ENCODE measurements at regions not wholly inside any gene's neighbourhood (a gene's known extent, or its start where the extent isn't known, plus 50 kb on each side); places are given as distances from the start of the nearest gene placed in this dataset.

DNA sequence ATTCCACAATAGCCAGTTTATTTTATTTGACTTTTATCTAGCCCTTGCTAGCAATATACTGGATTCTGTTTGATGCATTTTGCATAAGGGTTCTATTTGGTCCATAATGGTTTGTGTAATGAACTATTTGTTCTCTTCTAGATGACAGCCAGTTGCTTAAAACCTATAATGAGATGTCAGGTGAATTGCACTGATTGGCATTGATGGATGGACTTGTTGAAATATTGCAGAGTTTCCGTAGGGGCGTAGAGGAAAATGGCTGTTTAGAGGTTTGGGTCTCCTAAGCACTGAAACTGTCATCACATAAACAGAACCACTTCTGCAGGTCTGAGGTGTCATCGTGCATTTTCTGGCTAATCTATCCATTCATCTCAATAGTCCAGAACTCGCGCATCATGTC lies 124.9 kb upstream of the HDAC9 start:
- DNase-seq: no peak

- DNase-seq: no peak
Observed at GRCh38 chr7:18378989-18379605, 116.5 kb upstream of the HDAC9 start.

DNA sequence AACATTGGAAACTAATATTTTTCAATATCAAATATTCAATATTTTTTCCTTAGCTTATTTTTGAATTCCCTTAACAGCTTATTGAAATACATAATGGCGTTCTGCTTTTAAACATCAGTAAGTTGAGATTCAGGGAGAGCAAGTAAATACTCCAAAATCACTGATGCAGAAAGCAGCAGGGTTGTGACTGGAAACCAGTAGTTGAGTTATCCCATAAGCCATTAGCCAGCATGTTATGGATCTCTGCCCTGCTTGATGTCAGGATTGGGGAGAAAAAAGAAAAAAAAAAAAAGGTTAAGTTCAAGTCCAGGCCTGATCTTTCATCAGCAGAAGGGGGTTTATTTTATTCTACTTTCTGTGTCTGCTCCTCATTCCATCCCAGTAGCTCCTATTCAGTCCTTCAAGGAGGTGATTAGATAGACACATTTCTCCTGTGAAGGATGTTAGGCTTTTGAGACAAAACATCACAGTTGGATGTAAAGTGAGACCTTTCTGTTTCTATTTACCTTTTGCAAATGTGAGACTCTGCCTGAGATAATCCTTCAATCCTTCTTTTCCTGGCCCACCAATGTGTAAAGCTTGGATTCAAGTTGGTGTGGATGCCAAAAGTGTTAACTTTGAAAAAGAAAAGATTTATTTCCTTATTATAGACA lies 110.9 kb upstream of the HDAC9 start:
- no peak for DNase-seq

GRCh38 chr7:18386607-18387006 lies 108.9 kb upstream of the HDAC9 start:
- no peak for DNase-seq

DNA sequence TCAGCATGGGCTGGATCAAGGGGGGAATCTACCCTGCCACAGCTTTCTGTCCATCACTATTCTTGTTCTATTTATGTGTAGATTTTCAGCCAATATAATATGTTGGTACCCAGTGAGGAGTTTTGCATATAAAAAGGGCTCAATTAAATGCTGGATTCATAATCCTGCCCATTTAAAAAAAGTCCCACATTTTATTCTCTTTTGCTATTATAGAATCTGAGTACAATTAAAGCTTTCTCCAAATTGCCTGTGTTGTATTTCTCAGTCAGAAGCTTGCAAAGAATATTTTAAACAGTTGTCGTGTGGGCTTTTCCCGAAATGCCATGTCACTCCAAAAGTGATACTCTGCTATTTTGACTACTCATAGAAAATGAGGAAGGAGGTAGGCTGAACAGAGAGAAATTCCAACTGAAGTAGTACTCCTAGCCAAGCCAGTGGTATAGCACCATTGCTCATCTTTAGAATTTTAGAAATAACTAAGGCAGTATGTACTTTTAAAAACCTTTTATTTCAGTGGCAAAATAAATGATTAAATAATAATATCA lies 108.3 kb upstream of the HDAC9 start:
- no peak for DNase-seq

DNA sequence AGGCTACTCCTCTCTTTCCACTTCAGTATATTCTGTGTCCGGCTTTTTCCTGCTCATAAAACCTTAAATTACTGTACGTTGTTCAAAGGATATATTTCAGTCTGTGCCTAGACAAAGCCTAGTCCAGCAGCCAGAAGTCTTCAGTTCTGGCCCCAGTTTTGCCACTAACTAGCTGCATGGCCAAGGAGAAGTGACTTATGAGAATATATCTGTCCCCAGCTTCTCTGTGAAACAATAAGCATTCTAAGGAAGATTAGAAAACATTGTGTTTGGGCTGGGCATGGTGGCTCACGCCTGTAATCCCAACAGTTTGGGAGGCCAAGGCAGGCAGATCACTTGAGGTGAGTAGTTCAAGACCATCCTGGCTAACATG lies 105.0 kb upstream of the HDAC9 start:
- DNase-seq: no peak

DNA sequence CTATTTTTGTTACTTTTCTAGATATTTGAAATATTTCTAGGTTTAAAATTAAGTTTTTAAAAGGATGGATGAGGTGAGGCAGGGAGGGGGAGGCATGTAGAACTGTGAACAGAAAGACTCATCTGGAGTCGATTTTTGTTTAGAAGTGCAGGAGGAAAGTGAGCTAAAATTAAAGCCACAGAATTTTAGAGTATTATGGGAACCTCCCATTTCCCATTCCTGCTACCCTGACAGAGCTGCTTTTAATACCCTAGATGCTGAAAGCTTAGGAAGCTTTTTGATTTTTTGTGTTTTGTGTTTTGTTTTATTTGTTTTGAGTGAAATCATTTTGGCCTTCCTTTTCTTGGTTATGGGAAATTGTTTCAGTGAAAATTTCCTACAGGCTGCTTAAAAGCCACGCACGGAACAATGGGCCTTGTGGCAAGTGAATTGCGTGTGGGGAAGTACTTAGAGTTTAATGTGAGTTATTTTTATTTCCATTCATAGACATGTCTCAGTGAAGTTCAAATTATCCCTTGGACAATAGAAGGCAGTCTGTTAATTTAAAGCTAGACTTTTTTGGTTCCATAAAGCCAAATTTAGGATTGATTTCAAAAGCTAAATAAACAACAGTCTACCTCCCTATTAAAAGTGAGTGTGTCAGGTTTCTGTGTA lies 102.0 kb upstream of the HDAC9 start:
- DNase-seq: no peak

- DNase-seq: no peak
Observed at GRCh38 chr7:18395868-18396267, 99.7 kb upstream of the HDAC9 start.

DNA sequence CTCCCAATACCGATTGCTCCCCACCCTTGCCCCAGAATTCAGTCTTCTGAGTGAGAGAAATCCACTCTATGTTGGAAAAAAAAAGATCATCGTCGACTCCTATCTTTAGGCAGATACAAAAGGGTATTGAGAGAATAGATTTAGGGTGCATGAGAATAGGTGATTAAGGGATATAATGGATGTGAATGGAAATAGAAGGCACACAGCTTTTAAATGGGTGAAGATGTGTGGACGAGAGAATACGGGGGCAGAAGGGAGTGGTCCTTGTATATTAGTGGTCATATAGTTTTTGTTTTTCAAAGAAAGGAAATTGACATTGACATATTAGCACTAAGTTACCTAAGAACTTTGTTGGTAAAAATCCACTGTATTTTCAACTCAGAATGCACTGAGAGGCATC lies 98.6 kb upstream of the HDAC9 start:
- no peak for DNase-seq

DNA sequence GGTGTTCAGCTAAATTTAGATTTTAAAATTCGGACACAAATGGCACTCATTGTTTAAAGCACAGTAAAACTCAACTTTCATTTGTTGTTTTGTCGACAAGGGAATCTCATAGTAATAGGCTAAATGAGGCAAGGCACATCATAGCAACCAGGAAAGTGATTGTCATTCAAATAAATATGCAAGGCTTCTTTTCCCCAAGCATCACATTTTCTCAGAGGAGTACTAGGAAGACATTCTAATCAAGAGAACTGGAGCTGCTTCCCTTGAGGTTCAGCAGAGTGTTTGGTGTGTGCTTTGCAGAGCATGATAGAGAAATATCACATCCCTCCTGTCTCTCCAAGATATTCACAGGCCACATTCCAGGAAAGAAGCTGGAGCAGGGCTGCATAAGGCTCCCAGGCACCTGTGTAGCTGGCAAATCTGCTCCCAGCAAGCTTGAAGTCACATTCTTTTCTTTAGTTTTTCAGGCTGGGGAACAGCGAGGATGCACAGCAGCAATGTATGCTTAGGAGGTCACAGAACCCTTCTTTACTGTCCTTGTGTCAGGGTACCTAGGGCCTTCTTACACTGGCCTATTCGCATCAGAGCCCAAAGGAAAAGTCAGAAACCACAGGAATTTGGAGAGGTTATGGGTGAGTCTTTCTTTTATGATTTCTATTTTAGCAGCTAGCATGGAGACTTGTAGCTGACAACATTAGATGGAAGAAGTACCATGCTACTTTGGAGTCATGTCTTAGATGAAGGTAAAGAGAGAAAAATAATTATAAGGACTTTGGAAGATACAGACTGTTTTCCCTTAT lies 95.9 kb upstream of the HDAC9 start:
- DNase-seq: peak; percentile 42

DNA sequence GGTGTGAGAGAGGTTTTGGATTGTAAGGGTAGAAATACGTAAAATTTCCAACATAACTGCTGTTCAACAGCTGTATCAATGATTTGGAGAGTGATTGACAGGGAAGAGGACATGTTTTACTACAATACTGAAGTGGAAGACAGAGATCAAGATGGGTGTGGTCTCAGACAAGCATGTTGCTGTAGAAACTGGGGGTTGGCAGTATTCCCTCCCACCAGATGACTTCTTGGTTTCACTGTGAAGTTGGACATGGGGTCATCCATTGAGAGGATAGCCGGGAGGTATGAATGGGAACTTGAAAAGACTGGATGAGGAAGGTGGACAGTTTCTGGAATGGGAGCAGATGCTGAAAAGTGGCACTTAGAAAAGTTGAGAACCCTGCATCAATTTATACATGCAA lies 95.3 kb upstream of the HDAC9 start:
- no peak for DNase-seq

GRCh38 chr7:18400726-18401125 lies 94.8 kb upstream of the HDAC9 start:
- no peak for DNase-seq

GRCh38 chr7:18401757-18402156 lies 93.8 kb upstream of the HDAC9 start:
- no peak for DNase-seq

DNA sequence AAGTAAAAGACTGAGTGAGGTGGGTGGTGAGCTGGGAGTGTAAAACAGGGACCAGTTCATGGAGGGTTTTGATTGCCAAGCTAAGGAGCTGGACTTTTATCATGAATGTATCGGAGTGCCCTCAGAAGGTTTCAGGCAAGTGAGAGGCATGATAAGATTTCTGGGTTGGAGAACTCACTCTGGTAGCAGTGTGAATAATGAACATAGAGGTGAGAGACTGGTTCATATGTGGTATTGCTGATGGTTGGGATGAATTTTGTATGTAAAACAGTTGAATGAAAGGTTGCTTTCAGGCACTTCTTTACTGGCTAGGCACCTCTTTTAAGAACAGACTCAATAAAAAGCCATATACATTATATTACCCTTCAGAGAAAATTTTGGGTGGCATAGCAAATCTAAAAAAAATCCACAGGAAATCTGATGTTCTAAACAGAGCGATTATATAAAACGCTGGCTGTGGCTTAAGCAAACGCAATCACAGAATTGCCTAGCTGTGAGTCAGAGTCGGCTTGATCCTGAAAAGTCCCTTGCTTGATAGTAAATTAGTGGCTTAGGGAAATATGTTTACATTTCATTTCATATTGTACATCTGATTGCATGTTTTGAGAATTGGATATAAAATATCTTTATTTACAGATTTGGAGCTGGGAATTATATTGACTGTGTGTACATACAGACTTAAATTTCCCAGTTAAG lies 92.9 kb upstream of the HDAC9 start:
- DNase-seq: peak; percentile 86

DNA sequence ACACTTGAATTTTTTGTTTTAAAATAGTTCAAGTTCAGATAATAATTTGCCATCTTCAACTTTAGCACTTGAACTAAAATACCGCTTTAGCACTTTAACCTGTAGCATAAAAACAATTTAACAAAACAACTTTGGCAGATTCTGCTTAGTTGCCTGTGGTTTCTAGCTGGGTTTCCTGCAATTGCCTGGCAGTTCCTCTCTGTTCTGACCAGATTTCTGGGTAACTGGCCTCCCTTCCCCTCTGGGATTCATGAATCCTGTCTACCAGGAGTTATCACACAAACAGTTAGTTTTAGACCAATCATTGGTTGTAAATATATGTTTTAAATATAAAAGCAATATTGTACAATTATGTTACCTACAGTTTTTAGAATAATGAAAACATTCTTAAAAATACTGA lies 89.8 kb upstream of the HDAC9 start:
- no peak for DNase-seq

GRCh38 chr7:18407385-18407784 lies 88.2 kb upstream of the HDAC9 start:
- no peak for DNase-seq

DNA sequence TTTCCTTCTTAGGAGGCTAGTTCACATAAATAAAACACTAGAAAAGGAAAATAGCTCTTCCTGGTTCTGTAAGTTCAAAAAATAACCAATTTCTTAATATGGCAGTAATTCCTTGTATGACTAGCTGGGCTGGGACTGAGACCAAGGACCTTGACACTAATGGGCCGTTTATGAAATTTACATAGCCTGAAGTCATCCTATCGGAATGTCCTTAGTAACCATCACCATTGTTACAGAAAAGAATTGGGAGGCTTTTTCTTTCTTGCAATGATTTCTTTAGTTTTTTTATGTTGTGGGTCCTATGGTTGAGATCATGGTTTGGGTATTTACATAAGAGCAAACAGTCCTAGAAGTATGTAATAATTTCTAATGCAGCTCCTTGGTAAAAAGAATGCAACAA lies 87.1 kb upstream of the HDAC9 start:
- DNase-seq: peak; percentile 82

GRCh38 chr7:18408868-18409267 lies 86.7 kb upstream of the HDAC9 start:
- DNase-seq: no peak

- DNase-seq: no peak
Observed at GRCh38 chr7:18413447-18413846, 82.1 kb upstream of the HDAC9 start.

DNA sequence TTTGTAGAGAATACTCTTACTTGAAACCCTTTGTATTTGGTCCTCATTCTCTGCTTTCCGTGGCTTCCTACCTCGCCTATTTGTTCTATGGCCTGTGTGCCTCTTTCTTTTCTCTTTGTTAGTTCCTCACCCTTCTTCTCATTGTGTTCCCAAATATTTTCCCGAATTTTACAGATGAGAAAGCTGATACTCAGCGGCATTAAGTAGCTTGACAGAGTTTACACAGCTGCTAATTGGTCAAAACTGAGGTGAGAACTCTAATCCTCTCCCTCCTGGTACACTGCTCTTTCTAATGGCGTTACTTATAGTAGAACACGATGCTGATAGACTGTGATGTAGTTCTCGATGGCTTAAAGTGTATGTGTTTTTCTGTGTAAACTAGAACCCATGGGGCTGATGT lies 80.7 kb upstream of the HDAC9 start:
- no peak for DNase-seq

GRCh38 chr7:18416988-18417387 lies 78.6 kb upstream of the HDAC9 start:
- no peak for DNase-seq

DNA sequence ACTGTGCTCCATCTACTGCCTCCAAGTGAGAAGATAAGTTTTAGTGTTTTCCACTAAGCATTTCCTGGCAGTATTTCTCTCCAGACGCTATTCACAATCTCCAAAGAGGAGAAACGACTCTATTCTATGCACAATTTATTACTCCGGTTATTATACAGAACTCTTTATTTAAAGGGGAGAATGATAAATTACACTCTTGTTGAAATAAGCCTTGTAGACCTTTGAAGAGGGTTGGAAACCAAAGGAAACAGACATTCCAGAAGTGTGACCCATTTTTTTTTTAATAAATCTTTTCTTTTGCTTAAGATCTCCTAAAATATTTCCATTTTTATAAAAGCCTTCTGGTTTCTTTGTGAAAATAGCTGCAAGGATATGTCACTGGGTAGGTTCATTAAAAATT lies 76.1 kb upstream of the HDAC9 start:
- DNase-seq: no peak

GRCh38 chr7:18420108-18420507 lies 75.4 kb upstream of the HDAC9 start:
- DNase-seq: no peak
